ENCODE measurements at regions not wholly inside any gene's neighbourhood (a gene's known extent, or its start where the extent isn't known, plus 50 kb on each side); places are given as distances from the start of the nearest gene placed in this dataset.

DNA sequence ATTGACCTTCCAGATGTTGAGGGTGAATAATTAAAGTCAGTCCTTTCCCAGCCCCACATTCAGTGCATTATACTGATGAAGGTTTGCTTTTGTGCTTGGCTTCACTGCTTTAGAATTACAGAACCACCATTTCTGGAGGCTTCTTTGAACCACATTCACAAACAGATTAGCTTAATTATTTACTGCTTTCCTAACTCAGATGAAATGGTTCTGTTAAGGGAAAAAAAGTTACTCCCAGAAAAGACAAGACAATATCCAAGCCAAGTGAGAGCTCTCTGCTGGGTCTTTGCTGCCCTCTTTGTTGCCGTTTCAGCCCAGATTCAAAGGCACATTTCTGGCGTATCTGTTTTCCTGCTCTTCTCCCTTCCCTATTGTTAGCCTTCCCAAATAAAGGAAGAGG lies 188.9 kb downstream of the AHR start:
- 82% methylated on average over 2 of the region's 2 CpGs for WGBS (ENCODE audit: low lambda C conversion rate)
- H3K27me3 ChIP-seq (ENCODE audit: control insufficient read depth in 1 of 2, insufficient read depth in 2 of 2, low read length in 2 of 2), result no peaks in the 10 kb centered on the region

More for the DNA sequence above, 188.9 kb downstream of the AHR start:
- no peak for DNase-seq (ENCODE audit: low spot score)
- POLR2A ChIA-PET, result no interaction called here
- Histone ChIP-seq H3K4me3 (replicated peaks in 1 of 3; ENCODE audit: insufficient read depth in 1 of 3, low read depth in 2 of 3, low read length in 3 of 3) (no peak overlapping the region), H2AFZ (ENCODE audit: low read length) (peak overlapping the region; percentile 28), H3K27ac (ENCODE audit: extremely low read length, insufficient read depth, low read length) (peak overlapping the region; percentile 36), H3K36me3 (replicated peaks in 1 of 2; ENCODE audit: control insufficient read depth in 1 of 2, insufficient read depth in 2 of 2, low read length in 2 of 2) (no peaks in the 10 kb centered on the region), H3K4me1 (ENCODE audit: insufficient read depth, low read length) (peaks cover 29% of the 10 kb centered on the region), H3K9ac (ENCODE audit: insufficient read depth, low read depth, low read length) (no peak overlapping the region), H3K4me2 (ENCODE audit: low read depth, low read length) (peak overlapping the region; percentile 43; the same call in 1 of the 2 replicates), H4K20me1 (ENCODE audit: insufficient read depth, low read length) (no peaks in the 10 kb centered on the region), H3K79me2 (ENCODE audit: insufficient read depth, low read length) (no peaks in the 10 kb centered on the region), H3K9me3 (ENCODE audit: low read length) (no peaks in the 10 kb centered on the region)
- BruUV-seq (replicated peaks), result no TSS peak
- intact Hi-C loops (cut with micrococcal nuclease; ENCODE audit: unreplicated experiment) (loop anchor here (2.0 kb wide), 1 partner anchor 19 kb away; no protein-coding TSS in a partner anchor), in situ Hi-C loops (cut with HindIII; ENCODE audit: extremely low pct_ligation_motif_present, low pct_unique_long_range_greater_than_20kb) (no loop called here)
- no peak for FAIRE-seq
- CTCF ChIA-PET (ENCODE audit: low intra/inter-chr PET ratio, low total read pairs), result no interaction called here
- TF ChIP-seq, protein P1, sequence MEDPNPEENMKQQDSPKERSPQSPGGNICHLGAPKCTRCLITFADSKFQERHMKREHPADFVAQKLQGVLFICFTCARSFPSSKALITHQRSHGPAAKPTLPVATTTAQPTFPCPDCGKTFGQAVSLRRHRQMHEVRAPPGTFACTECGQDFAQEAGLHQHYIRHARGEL (CRISPR knock-in tag; IDR thresholded peaks at IDR 0.05), result no peak
- TF ChIP-seq FOXK1 (CRISPR knock-in tag; IDR thresholded peaks at IDR 0.05; ENCODE audit: borderline replicate concordance, low read depth) (no peak), ZSCAN29 (CRISPR knock-in tag; conservative IDR thresholded peaks at IDR 0.05) (no peak), HES4 (CRISPR knock-in tag; IDR thresholded peaks at IDR 0.05; ENCODE audit: borderline replicate concordance) (no peak), NBN (conservative IDR thresholded peaks at IDR 0.05) (no peak), ZBTB42 (CRISPR knock-in tag; IDR thresholded peaks at IDR 0.05) (no peak), ARNT (IDR thresholded peaks at IDR 0.05) (no peak), ZNF556 (CRISPR knock-in tag; IDR thresholded peaks at IDR 0.05; ENCODE audit: borderline replicate concordance) (no peak), ZKSCAN5 (CRISPR knock-in tag; IDR thresholded peaks at IDR 0.05) (no peak), YEATS4 (CRISPR knock-in tag; IDR thresholded peaks at IDR 0.05; ENCODE audit: borderline replicate concordance) (no peak), GABPB1 (CRISPR knock-in tag; IDR thresholded peaks at IDR 0.05) (no peak)
- TF ChIP-seq, protein P2, sequence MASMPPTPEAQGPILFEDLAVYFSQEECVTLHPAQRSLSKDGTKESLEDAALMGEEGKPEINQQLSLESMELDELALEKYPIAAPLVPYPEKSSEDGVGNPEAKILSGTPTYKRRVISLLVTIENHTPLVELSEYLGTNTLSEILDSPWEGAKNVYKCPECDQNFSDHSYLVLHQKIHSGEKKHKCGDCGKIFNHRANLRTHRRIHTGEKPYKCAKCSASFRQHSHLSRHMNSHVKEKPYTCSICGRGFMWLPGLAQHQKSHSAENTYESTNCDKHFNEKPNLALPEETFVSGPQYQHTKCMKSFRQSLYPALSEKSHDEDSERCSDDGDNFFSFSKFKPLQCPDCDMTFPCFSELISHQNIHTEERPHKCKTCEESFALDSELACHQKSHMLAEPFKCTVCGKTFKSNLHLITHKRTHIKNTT (CRISPR knock-in tag; IDR thresholded peaks at IDR 0.05), result no peak
- TF ChIP-seq, protein P3, sequence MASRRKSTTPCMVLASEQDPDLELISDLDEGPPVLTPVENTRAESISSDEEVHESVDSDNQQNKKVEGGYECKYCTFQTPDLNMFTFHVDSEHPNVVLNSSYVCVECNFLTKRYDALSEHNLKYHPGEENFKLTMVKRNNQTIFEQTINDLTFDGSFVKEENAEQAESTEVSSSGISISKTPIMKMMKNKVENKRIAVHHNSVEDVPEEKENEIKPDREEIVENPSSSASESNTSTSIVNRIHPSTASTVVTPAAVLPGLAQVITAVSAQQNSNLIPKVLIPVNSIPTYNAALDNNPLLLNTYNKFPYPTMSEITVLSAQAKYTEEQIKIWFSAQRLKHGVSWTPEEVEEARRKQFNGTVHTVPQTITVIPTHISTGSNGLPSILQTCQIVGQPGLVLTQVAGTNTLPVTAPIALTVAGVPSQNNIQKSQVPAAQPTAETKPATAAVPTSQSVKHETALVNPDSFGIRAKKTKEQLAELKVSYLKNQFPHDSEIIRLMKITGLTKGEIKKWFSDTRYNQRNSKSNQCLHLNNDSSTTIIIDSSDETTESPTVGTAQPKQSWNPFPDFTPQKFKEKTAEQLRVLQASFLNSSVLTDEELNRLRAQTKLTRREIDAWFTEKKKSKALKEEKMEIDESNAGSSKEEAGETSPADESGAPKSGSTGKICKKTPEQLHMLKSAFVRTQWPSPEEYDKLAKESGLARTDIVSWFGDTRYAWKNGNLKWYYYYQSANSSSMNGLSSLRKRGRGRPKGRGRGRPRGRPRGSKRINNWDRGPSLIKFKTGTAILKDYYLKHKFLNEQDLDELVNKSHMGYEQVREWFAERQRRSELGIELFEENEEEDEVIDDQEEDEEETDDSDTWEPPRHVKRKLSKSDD (CRISPR knock-in tag; IDR thresholded peaks at IDR 0.05; ENCODE audit: low read depth), result no peak
- ATAC-seq, result peak; percentile 59

Measured in HepG2 (cell line).